Central memory CD8-positive, alpha-beta T cell (primary cell): ENCODE measurements at regions not wholly inside any gene's neighbourhood (a gene's known extent, or its start where the extent isn't known, plus 50 kb on each side); places are given as distances from the start of the nearest gene placed in this dataset.

Source experiments
- ATAC-seq: fragments of 150-1000 bp; cut with Tn5 transposase; replicated peaks from 2 replicates; pipeline ENCODE4 v1.10.0; 2022; ENCODE audit warnings: mild to moderate bottlenecking, moderate FRiP score, moderate number of reproducible peaks; ENCODE audit not compliant: poor library complexity, severe bottlenecking; ENCODE audit errors: extremely low read depth
- DNase-seq, 2 donors: peaks; one replicate each; pipeline ENCODE4 v3.0.0; 2021; ENCODE audit warnings: low spot score in 2 of 2
- H3K27ac Mint-ChIP-seq: one replicate; pipeline ENCODE4 v1.8.0; 2022; ENCODE audit warnings: low read depth, mild to moderate bottlenecking, moderate library complexity, mixed read lengths
- H3K27me3 Mint-ChIP-seq: one replicate; pipeline ENCODE4 v1.8.0; 2022; ENCODE audit warnings: mixed read lengths
- H3K36me3 Mint-ChIP-seq: one replicate; pipeline ENCODE4 v1.8.0; 2022; ENCODE audit warnings: mild to moderate bottlenecking, moderate library complexity, mixed read lengths; ENCODE audit not compliant: insufficient read depth
- H3K4me1 Mint-ChIP-seq: one replicate; pipeline ENCODE4 v1.8.0; 2022; ENCODE audit warnings: mixed read lengths
- H3K4me3 Mint-ChIP-seq: one replicate; pipeline ENCODE4 v1.8.0; 2022; ENCODE audit warnings: mild to moderate bottlenecking, moderate library complexity, mixed read lengths
- H3K9me3 Mint-ChIP-seq: one replicate; pipeline ENCODE4 v1.8.0; 2022; ENCODE audit warnings: mixed read lengths

DNA sequence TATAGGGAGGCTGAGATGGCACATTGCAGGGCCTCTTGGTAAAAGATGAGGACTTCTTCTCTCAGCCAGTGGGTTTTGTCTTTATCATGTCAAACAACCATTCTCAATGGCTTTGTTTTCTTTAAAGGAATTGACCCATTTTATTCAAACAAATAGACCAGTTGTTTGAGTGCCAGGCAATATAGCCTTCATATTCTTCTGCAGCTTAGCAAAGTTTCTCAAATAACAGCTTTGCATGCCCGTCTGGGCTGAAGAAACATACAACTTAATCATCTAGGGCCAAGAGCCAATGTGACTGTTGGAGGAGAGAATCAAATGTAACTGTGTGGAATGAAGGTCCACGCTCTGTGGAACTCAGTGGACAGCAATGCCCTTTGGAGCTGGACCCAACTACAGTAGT, 57.4 kb upstream of the ADRA1B start:
- peaks cover 3% of the 10 kb centered on the region for H3K36me3 Mint-ChIP-seq
- DNase-seq (no peak), ATAC-seq (no peak)
- H3K9me3 Mint-ChIP-seq: no peaks in the 10 kb centered on the region
- H3K27ac Mint-ChIP-seq: no peak overlapping the region
- no peaks in the 10 kb centered on the region for H3K4me1 Mint-ChIP-seq
- H3K27me3 Mint-ChIP-seq: peaks cover 37% of the 10 kb centered on the region
- no peak overlapping the region for H3K4me3 Mint-ChIP-seq

DNA sequence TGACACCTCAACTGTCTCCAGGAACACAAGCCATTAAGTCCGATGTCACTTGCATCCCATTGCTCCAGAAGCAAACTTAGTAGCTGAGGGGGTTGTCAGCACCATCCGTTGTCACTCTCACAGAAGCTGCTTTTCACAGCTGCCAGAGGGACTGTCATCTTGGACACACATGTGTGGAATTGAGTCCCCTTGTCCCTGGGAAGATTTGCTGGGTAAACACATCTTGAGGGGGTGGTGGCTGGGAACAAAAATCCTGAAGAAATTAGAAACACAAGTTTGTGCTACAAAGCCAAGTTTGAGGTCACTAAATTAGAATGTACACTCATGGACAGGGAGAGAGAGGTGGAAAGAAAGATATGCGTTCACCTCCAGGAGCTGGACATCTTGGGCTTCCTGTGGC, 55.2 kb upstream of the ADRA1B start:
- H3K9me3 Mint-ChIP-seq: no peaks in the 10 kb centered on the region
- DNase-seq: no peak
- H3K36me3 Mint-ChIP-seq: no peaks in the 10 kb centered on the region
- no peak overlapping the region for H3K4me3 Mint-ChIP-seq
- peaks cover 32% of the 10 kb centered on the region for H3K27me3 Mint-ChIP-seq
- H3K4me1 Mint-ChIP-seq: no peaks in the 10 kb centered on the region
- no peak for ATAC-seq
- no peak overlapping the region for H3K27ac Mint-ChIP-seq

DNA sequence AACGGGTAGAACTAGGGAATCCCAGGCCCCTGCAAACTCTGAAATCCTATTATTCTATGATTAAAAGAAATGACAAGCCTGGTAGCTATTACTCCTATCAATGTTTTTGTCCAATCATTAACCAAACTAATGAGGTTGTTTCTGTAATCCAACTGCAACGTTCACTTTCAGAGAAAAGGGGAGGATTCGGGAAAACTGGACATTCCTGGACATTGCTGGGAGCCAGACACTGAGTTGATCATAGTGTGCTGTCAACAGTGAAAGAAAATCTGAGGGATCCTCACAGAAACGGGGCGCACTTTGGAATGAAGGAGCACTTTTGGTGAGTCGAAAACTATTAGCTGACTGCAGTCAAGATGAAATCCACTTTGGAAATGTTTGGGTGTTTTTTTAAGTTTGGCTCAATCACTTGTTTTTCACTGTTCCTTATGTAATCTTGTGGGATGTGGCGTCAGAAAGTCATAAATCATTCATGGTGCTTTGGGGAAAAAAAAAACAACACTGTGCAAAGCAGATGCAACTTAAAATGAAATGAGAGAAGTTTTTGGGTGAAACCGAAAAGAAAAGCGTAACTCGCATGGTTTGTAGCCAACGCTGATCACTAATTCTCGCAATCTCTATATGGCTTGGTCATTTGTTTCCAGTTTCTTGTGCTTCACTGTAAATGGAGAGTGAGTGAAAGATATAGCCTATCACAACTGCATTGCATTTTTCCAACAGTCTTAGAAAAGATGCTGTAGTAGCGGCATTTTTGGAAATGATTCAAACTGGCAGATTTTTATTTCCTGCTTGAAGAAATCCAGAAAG, 51.2 kb upstream of the ADRA1B start:
- DNase-seq: no peak
- Mint-ChIP-seq H3K36me3 (no peaks in the 10 kb centered on the region), H3K27me3 (peaks cover 39% of the 10 kb centered on the region), H3K4me3 (no peak overlapping the region), H3K27ac (no peak overlapping the region), H3K4me1 (no peaks in the 10 kb centered on the region), H3K9me3 (no peaks in the 10 kb centered on the region)
- no peak for ATAC-seq

DNA sequence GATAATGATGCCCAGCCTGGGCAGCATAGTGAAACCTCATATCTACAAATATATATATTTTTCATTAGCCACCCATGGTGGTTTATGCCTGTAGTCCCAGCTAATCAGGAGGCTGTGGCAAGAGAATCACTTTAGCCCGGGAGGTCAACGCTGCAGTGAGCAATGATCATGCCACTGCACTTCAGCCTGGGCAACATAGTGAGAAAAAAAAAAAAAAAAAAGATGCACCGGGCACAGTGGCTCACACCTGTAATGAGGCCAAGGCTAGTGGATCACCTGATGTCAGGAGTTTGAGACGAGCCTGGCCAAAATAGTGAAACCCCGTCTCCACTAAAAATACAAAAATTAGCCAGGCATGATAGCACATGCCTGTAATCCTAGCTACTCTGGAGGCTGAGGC, 50.2 kb upstream of the ADRA1B start:
- DNase-seq (no peak), ATAC-seq (no peak)
- no peak overlapping the region for H3K27ac Mint-ChIP-seq
- H3K4me1 Mint-ChIP-seq: no peaks in the 10 kb centered on the region
- no peaks in the 10 kb centered on the region for H3K9me3 Mint-ChIP-seq
- H3K36me3 Mint-ChIP-seq: no peaks in the 10 kb centered on the region
- no peak overlapping the region for H3K4me3 Mint-ChIP-seq
- H3K27me3 Mint-ChIP-seq: peaks cover 47% of the 10 kb centered on the region
